CD8-positive, alpha-beta memory T cell (primary cell): ENCODE measurements at regions not wholly inside any gene's neighbourhood (a gene's known extent, or its start where the extent isn't known, plus 50 kb on each side); places are given as distances from the start of the nearest gene placed in this dataset.

ENCODE experiments used
- CTCF ChIA-PET: fragments of 350-600 bp; sonication (Branson Sonifier 250); formaldehyde crosslinking; loops from one replicate; lab custom pipeline; 2021; ENCODE audit warnings: antibody characterized with exemption; lab: Charles Lee
- POLR2A ChIA-PET: fragments of 350-600 bp; sonication (Branson Sonifier 250); formaldehyde crosslinking; loops from one replicate; lab custom pipeline; 2021; ENCODE audit warnings: antibody characterized with exemption; lab: Charles Lee
- DNase-seq, 5 donors: peaks; one replicate each; pipeline versions ENCODE4 v3.0.0 to v3.0.0-alpha.2; 2020 to 2022; ENCODE audit warnings: mixed read lengths in 1 of 5
- H3K27ac ChIP-seq: one replicate; pipeline ENCODE4 v1.7.0; 2013; ENCODE audit warnings: low read depth, mild to moderate bottlenecking, low read length, moderate library complexity
- H3K27me3 ChIP-seq: 2 replicates; pipeline ENCODE4 v1.7.0; 2013; ENCODE audit warnings: low read length, mild to moderate bottlenecking; ENCODE audit not compliant: insufficient read depth, poor library complexity, severe bottlenecking
- H3K36me3 ChIP-seq: 2 replicates; pipeline ENCODE4 v1.7.0; 2013; ENCODE audit warnings: mild to moderate bottlenecking, low read length, moderate library complexity; ENCODE audit not compliant: insufficient read depth
- H3K4me1 ChIP-seq: 2 replicates; pipeline ENCODE4 v1.7.0; 2013; ENCODE audit warnings: mild to moderate bottlenecking, low read length, moderate library complexity; ENCODE audit not compliant: insufficient read depth
- H3K4me3 ChIP-seq: 2 replicates; pipeline ENCODE4 v1.7.0; 2013; ENCODE audit warnings: mild to moderate bottlenecking, low read length
- H3K9me3 ChIP-seq: 2 replicates; pipeline ENCODE4 v1.7.0; 2013; ENCODE audit warnings: mild to moderate bottlenecking, low read length
- H3K27ac Mint-ChIP-seq, 8 donors: one replicate each; pipeline ENCODE4 v1.8.0; 2020 to 2021; ENCODE audit warnings: mixed read lengths in 8 of 8, mild to moderate bottlenecking in 6 of 8, inconsistent platforms in 3 of 8, moderate library complexity in 3 of 8
- H3K27me3 Mint-ChIP-seq, 2 donors: one replicate each; pipeline ENCODE4 v1.8.0; 2020 to 2021; ENCODE audit warnings: mixed read lengths in 2 of 2, mild to moderate bottlenecking in 1 of 2, moderate library complexity in 1 of 2
- H3K36me3 Mint-ChIP-seq, 3 donors: one replicate each; pipeline ENCODE4 v1.8.0; 2020 to 2021; ENCODE audit warnings: mixed read lengths in 3 of 3, inconsistent platforms in 1 of 3, mild to moderate bottlenecking in 1 of 3
- H3K4me1 Mint-ChIP-seq, 3 donors: one replicate each; pipeline ENCODE4 v1.8.0; 2020 to 2021; ENCODE audit warnings: mixed read lengths in 3 of 3, inconsistent platforms in 1 of 3, mild to moderate bottlenecking in 1 of 3
- H3K4me3 Mint-ChIP-seq, 7 donors: one replicate each; pipeline ENCODE4 v1.8.0; 2020 to 2021; ENCODE audit warnings: mixed read lengths in 7 of 7, mild to moderate bottlenecking in 6 of 7, moderate library complexity in 4 of 7, inconsistent platforms in 2 of 7
- H3K9me3 Mint-ChIP-seq, 5 donors: one replicate each; pipeline ENCODE4 v1.8.0; 2020 to 2022; ENCODE audit warnings: mixed read lengths in 5 of 5, mild to moderate bottlenecking in 3 of 5, moderate library complexity in 2 of 5, inconsistent platforms in 1 of 5

- POLR2A ChIA-PET, result no interaction called here
- Histone ChIP-seq H3K4me1 (no peaks in the 10 kb centered on the region), H3K9me3 (peaks cover 5% of the 10 kb centered on the region), H3K27me3 (no peaks in the 10 kb centered on the region), H3K36me3 (no peaks in the 10 kb centered on the region), H3K4me3 (no peak overlapping the region), H3K27ac (no peak overlapping the region)
- H3K4me1 Mint-ChIP-seq, result no peaks in the 10 kb centered on the region
- DNase-seq, result no peak
- H3K36me3 Mint-ChIP-seq, result no peaks in the 10 kb centered on the region
- H3K27me3 Mint-ChIP-seq, result no peaks in the 10 kb centered on the region
- no peak overlapping the region for H3K27ac Mint-ChIP-seq
- CTCF ChIA-PET, result no interaction called here
- no peak overlapping the region for H3K4me3 Mint-ChIP-seq
- peaks cover 0 to 31% (median 4%) of the 10 kb centered on the region in 5 donors for H3K9me3 Mint-ChIP-seq
These were observed 1210.5 kb upstream of the GYPC start for GRCh38 chr2:125445495-125445894.

DNA sequence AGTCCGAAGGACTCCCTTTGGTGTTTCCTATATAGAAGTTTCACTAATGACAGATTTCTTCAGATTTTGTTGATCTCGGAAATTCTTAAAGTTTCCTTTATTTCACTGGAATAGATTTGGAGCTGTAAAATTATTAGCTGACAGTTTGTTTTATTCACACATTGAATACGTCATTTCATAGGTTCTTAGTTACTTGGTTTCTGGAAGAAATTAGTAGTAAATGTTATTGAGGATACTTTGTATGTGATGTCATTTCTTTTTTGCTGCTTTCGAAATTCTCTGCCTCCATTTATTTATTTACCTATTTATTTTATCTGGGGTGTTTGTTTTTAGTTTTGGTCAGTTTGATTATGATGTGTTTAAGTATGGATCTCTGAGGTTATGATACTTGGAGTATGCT is 1205.9 kb upstream of the GYPC start:
- Mint-ChIP-seq H3K27me3 (no peaks in the 10 kb centered on the region), H3K27ac (peak overlapping the region in 1 of 8 donors; percentile 46), H3K4me3 (no peak overlapping the region), H3K4me1 (no peaks in the 10 kb centered on the region), H3K9me3 (peaks cover 4 to 39% (median 7%) of the 10 kb centered on the region in 5 donors), H3K36me3 (no peaks in the 10 kb centered on the region)
- Histone ChIP-seq H3K4me3 (no peak overlapping the region), H3K27me3 (no peaks in the 10 kb centered on the region), H3K27ac (no peak overlapping the region), H3K9me3 (no peaks in the 10 kb centered on the region), H3K4me1 (no peaks in the 10 kb centered on the region), H3K36me3 (no peaks in the 10 kb centered on the region)
- POLR2A ChIA-PET, result no interaction called here
- DNase-seq, result no peak
- CTCF ChIA-PET, result no interaction called here

- Histone ChIP-seq H3K36me3 (no peaks in the 10 kb centered on the region), H3K27me3 (no peaks in the 10 kb centered on the region), H3K9me3 (no peaks in the 10 kb centered on the region), H3K4me1 (no peaks in the 10 kb centered on the region), H3K4me3 (no peak overlapping the region), H3K27ac (no peak overlapping the region)
- POLR2A ChIA-PET, result no interaction called here
- Mint-ChIP-seq H3K4me3 (no peak overlapping the region), H3K9me3 (peaks cover 8 to 26% (median 9%) of the 10 kb centered on the region in 5 donors), H3K36me3 (no peaks in the 10 kb centered on the region), H3K27ac (no peak overlapping the region), H3K27me3 (no peaks in the 10 kb centered on the region), H3K4me1 (no peaks in the 10 kb centered on the region)
- no peak for DNase-seq
- CTCF ChIA-PET, result no interaction called here
These were observed 1200.8 kb upstream of the GYPC start for GRCh38 chr2:125455110-125455509.

DNA sequence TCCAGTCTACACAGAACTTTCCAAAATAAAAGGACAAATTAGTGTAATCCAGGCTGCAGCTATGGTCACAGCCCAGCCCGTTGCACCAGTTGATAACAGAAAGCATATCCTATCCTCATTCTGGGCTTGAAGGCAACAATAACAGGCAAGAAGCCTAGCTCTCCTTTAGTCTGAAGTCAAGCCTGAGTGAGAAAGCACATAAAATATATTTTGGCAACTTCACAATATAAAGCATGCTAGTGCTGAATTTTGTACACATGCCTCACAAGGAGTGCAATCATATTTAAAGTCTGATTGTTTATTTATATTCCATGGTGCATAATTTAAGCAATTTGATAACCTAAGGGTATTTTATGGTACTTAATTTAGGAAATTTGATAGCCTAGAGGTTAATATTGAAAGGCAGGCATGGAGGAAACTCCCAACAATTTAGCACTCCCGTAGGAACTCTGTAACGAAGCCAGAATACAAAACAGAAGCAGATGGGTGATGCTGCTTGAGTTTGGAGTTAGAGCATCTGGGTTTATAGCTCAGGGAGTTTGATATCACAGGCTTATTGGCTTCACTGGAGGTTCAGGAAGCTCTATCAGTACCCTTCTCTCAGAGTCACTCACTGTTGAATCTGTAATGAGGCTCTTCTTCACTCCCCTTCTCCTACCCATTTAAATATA is 1199.1 kb upstream of the GYPC start:
- Histone ChIP-seq H3K4me1 (no peaks in the 10 kb centered on the region), H3K27ac (no peak overlapping the region), H3K36me3 (no peaks in the 10 kb centered on the region), H3K27me3 (no peaks in the 10 kb centered on the region), H3K4me3 (no peak overlapping the region), H3K9me3 (no peaks in the 10 kb centered on the region)
- POLR2A ChIA-PET, result no interaction called here
- Mint-ChIP-seq H3K27ac (no peak overlapping the region), H3K4me1 (no peaks in the 10 kb centered on the region), H3K9me3 (peaks cover 2 to 26% (median 9%) of the 10 kb centered on the region in 5 donors), H3K27me3 (peaks cover 0 to 1% of the 10 kb centered on the region in 2 donors), H3K4me3 (no peak overlapping the region), H3K36me3 (no peaks in the 10 kb centered on the region)
- no peak for DNase-seq
- CTCF ChIA-PET, result no interaction called here

- H3K9me3 Mint-ChIP-seq, result peaks cover 10 to 29% (median 14%) of the 10 kb centered on the region in 5 donors
- Histone ChIP-seq H3K27me3 (no peaks in the 10 kb centered on the region), H3K27ac (no peak overlapping the region), H3K36me3 (no peaks in the 10 kb centered on the region), H3K9me3 (no peaks in the 10 kb centered on the region), H3K4me3 (no peak overlapping the region), H3K4me1 (no peaks in the 10 kb centered on the region)
- H3K4me3 Mint-ChIP-seq, result no peak overlapping the region
- no peaks in the 10 kb centered on the region for H3K4me1 Mint-ChIP-seq
- H3K27ac Mint-ChIP-seq, result no peak overlapping the region
- POLR2A ChIA-PET, result no interaction called here
- no peak for DNase-seq
- no peaks in the 10 kb centered on the region for H3K36me3 Mint-ChIP-seq
- H3K27me3 Mint-ChIP-seq, result no peaks in the 10 kb centered on the region
- CTCF ChIA-PET, result no interaction called here
These were observed 1184.0 kb upstream of the GYPC start for GRCh38 chr2:125471963-125472362.

- no peaks in the 10 kb centered on the region for H3K4me1 Mint-ChIP-seq
- Histone ChIP-seq H3K27me3 (no peaks in the 10 kb centered on the region), H3K36me3 (no peaks in the 10 kb centered on the region), H3K27ac (no peak overlapping the region), H3K4me3 (no peak overlapping the region), H3K4me1 (no peaks in the 10 kb centered on the region), H3K9me3 (no peaks in the 10 kb centered on the region)
- no peak for DNase-seq
- no peak overlapping the region for H3K27ac Mint-ChIP-seq
- POLR2A ChIA-PET, result no interaction called here
- H3K9me3 Mint-ChIP-seq, result peaks cover 12 to 34% (median 16%) of the 10 kb centered on the region in 5 donors
- no peaks in the 10 kb centered on the region for H3K36me3 Mint-ChIP-seq
- CTCF ChIA-PET, result no interaction called here
- H3K27me3 Mint-ChIP-seq, result no peaks in the 10 kb centered on the region
- H3K4me3 Mint-ChIP-seq, result no peak overlapping the region
These were observed 1176.8 kb upstream of the GYPC start for GRCh38 chr2:125479143-125479636.

GRCh38 chr2:125490308-125490707 is 1165.7 kb upstream of the GYPC start:
- Mint-ChIP-seq H3K27ac (no peak overlapping the region), H3K27me3 (no peaks in the 10 kb centered on the region), H3K4me1 (no peaks in the 10 kb centered on the region), H3K9me3 (peaks cover 5 to 50% (median 11%) of the 10 kb centered on the region in 5 donors), H3K36me3 (no peaks in the 10 kb centered on the region), H3K4me3 (no peak overlapping the region)
- ChIA-PET POLR2A (no interaction called here), CTCF (no interaction called here)
- Histone ChIP-seq H3K27ac (no peak overlapping the region), H3K4me1 (no peaks in the 10 kb centered on the region), H3K4me3 (no peak overlapping the region), H3K36me3 (no peaks in the 10 kb centered on the region), H3K27me3 (no peaks in the 10 kb centered on the region), H3K9me3 (no peaks in the 10 kb centered on the region)
- no peak for DNase-seq

DNA sequence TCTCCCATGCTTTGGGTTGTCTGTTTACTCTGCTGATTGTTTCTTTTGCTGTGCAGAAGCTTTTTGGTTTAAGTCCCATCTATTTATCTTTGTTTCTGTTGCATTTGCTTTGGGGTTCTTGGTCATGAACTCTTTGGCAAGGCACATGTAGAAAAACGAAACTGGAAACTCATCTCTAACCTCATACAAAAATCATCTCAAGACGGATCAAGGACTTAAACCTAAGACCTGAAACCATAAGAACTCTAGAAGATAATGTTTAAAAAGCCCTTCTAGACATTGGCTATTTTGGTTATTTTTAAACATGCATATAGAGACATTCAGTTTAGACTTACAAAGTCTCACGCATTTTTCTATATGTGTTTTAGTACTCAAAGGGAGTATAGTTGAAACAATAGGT is 1164.3 kb upstream of the GYPC start:
- H3K27me3 ChIP-seq, result no peaks in the 10 kb centered on the region
- H3K27ac ChIP-seq, result no peak overlapping the region
- no peak overlapping the region for H3K27ac Mint-ChIP-seq
- H3K9me3 ChIP-seq, result no peaks in the 10 kb centered on the region
- ChIA-PET CTCF (no interaction called here), POLR2A (no interaction called here)
- no peaks in the 10 kb centered on the region for H3K4me1 Mint-ChIP-seq
- no peaks in the 10 kb centered on the region for H3K36me3 Mint-ChIP-seq
- H3K27me3 Mint-ChIP-seq, result no peaks in the 10 kb centered on the region
- H3K36me3 ChIP-seq, result no peaks in the 10 kb centered on the region
- no peak overlapping the region for H3K4me3 ChIP-seq
- H3K4me3 Mint-ChIP-seq, result no peak overlapping the region
- DNase-seq, result no peak
- peaks cover 5 to 56% (median 9%) of the 10 kb centered on the region in 5 donors for H3K9me3 Mint-ChIP-seq
- H3K4me1 ChIP-seq, result no peaks in the 10 kb centered on the region
